ENCODE measurements at regions not wholly inside any gene's neighbourhood (a gene's known extent, or its start where the extent isn't known, plus 50 kb on each side); places are given as distances from the start of the nearest gene placed in this dataset.

DNA sequence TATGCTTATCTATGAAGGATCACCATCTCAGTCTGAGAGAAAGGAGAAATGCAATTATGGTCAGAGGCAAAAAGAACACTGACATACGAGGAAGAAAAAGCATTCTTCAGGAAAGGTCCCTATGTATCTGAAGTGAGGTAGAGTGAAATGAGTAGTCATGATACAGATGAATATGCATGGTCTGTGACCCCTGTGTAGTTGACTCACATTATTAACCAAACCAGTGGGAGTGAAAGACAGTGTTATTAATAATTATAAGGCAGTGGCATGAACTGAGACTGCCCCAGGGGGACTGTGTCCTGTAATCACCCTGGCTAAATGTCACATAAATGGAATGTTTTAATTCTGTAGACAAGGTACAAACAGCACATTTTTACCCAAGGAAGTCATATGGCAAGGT lies 1320.2 kb upstream of the PCDH9 start (continued):
- TF ChIP-seq HNF4G (IDR thresholded peaks at IDR 0.05) (no peak), GABPA (IDR thresholded peaks at IDR 0.05 in 1 of 2, conservative IDR thresholded peaks at IDR 0.05 in 1 of 2) (no peak), EGR1 (IDR thresholded peaks at IDR 0.05; ENCODE audit: low read depth in 2 of 2) (no peak), ATF3 (IDR thresholded peaks at IDR 0.05) (no peak), SP1 (IDR thresholded peaks at IDR 0.05) (no peak), HNF4A (conservative IDR thresholded peaks at IDR 0.05) (no peak)

- H3K27me3 ChIP-seq (ENCODE audit: control insufficient read depth in 4 of 4, insufficient read depth in 4 of 4, low read length in 3 of 4): no peaks in the 10 kb centered on the region
- H3K4me3 ChIP-seq (ENCODE audit: low read depth in 1 of 3, low read length in 3 of 3): no peak overlapping the region
- no peak overlapping the region for H3K9ac ChIP-seq (ENCODE audit: low read depth in 1 of 2, low read length in 2 of 2)
- no peaks in the 10 kb centered on the region for H3K36me3 ChIP-seq (ENCODE audit: control insufficient read depth in 4 of 4, insufficient read depth in 3 of 4, low read depth in 1 of 4, low read length in 3 of 4)
- no peak for DNase-seq (ENCODE audit: low spot score)
- H3K9me3 ChIP-seq (ENCODE audit: control insufficient read depth in 4 of 4, low read length in 3 of 4): no peaks in the 10 kb centered on the region
- no peaks in the 10 kb centered on the region for H3K4me1 ChIP-seq (ENCODE audit: control insufficient read depth in 4 of 4, insufficient read depth in 4 of 4, low read length in 3 of 4)
- 83% methylated on average over 2 of the region's 2 CpGs for WGBS
- TF ChIP-seq NR2F2 (IDR thresholded peaks at IDR 0.05) (no peak), HNF4A (conservative IDR thresholded peaks at IDR 0.05) (no peak), FOXA1 (IDR thresholded peaks at IDR 0.05) (no peak), JUND (IDR thresholded peaks at IDR 0.05) (no peak), EGR1 (IDR thresholded peaks at IDR 0.05; ENCODE audit: low read depth in 2 of 2) (no peak), FOXA2 (IDR thresholded peaks at IDR 0.05) (no peak), HNF4G (IDR thresholded peaks at IDR 0.05) (no peak), RAD21 (IDR thresholded peaks at IDR 0.05) (no peak)
- TF ChIP-seq, protein P1, sequence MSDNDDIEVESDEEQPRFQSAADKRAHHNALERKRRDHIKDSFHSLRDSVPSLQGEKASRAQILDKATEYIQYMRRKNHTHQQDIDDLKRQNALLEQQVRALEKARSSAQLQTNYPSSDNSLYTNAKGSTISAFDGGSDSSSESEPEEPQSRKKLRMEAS (IDR thresholded peaks at IDR 0.05): no peak
- TF ChIP-seq, protein P2, sequence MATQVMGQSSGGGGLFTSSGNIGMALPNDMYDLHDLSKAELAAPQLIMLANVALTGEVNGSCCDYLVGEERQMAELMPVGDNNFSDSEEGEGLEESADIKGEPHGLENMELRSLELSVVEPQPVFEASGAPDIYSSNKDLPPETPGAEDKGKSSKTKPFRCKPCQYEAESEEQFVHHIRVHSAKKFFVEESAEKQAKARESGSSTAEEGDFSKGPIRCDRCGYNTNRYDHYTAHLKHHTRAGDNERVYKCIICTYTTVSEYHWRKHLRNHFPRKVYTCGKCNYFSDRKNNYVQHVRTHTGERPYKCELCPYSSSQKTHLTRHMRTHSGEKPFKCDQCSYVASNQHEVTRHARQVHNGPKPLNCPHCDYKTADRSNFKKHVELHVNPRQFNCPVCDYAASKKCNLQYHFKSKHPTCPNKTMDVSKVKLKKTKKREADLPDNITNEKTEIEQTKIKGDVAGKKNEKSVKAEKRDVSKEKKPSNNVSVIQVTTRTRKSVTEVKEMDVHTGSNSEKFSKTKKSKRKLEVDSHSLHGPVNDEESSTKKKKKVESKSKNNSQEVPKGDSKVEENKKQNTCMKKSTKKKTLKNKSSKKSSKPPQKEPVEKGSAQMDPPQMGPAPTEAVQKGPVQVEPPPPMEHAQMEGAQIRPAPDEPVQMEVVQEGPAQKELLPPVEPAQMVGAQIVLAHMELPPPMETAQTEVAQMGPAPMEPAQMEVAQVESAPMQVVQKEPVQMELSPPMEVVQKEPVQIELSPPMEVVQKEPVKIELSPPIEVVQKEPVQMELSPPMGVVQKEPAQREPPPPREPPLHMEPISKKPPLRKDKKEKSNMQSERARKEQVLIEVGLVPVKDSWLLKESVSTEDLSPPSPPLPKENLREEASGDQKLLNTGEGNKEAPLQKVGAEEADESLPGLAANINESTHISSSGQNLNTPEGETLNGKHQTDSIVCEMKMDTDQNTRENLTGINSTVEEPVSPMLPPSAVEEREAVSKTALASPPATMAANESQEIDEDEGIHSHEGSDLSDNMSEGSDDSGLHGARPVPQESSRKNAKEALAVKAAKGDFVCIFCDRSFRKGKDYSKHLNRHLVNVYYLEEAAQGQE (IDR thresholded peaks at IDR 0.05): no peak
- no peak overlapping the region for H3K27ac ChIP-seq (ENCODE audit: low read depth in 1 of 2, low read length in 2 of 2)
Measured at GRCh38 chr13:68540244-68540643, 1310.1 kb upstream of the PCDH9 start.

- Histone ChIP-seq H3K4me3 (ENCODE audit: low read depth in 1 of 3, low read length in 3 of 3) (no peak overlapping the region), H3K4me1 (ENCODE audit: control insufficient read depth in 4 of 4, insufficient read depth in 4 of 4, low read length in 3 of 4) (no peaks in the 10 kb centered on the region), H3K36me3 (ENCODE audit: control insufficient read depth in 4 of 4, insufficient read depth in 3 of 4, low read depth in 1 of 4, low read length in 3 of 4) (no peaks in the 10 kb centered on the region), H3K9me3 (ENCODE audit: control insufficient read depth in 4 of 4, low read length in 3 of 4) (no peaks in the 10 kb centered on the region), H3K27me3 (ENCODE audit: control insufficient read depth in 4 of 4, insufficient read depth in 4 of 4, low read length in 3 of 4) (no peaks in the 10 kb centered on the region), H3K27ac (ENCODE audit: low read depth in 1 of 2, low read length in 2 of 2) (no peak overlapping the region), H3K9ac (ENCODE audit: low read depth in 1 of 2, low read length in 2 of 2) (no peak overlapping the region)
- no peak for DNase-seq (ENCODE audit: low spot score)
- WGBS: 87% methylated on average over 1 of the region's 1 CpG
- TF ChIP-seq HNF4G (IDR thresholded peaks at IDR 0.05): no peak
- TF ChIP-seq JUND (IDR thresholded peaks at IDR 0.05): no peak
- no peak for TF ChIP-seq FOXA1 (IDR thresholded peaks at IDR 0.05)
- TF ChIP-seq, protein P3, sequence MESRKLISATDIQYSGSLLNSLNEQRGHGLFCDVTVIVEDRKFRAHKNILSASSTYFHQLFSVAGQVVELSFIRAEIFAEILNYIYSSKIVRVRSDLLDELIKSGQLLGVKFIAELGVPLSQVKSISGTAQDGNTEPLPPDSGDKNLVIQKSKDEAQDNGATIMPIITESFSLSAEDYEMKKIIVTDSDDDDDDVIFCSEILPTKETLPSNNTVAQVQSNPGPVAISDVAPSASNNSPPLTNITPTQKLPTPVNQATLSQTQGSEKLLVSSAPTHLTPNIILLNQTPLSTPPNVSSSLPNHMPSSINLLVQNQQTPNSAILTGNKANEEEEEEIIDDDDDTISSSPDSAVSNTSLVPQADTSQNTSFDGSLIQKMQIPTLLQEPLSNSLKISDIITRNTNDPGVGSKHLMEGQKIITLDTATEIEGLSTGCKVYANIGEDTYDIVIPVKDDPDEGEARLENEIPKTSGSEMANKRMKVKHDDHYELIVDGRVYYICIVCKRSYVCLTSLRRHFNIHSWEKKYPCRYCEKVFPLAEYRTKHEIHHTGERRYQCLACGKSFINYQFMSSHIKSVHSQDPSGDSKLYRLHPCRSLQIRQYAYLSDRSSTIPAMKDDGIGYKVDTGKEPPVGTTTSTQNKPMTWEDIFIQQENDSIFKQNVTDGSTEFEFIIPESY (IDR thresholded peaks at IDR 0.05): no peak
- no peak for TF ChIP-seq NR2F2 (IDR thresholded peaks at IDR 0.05)
- no peak for TF ChIP-seq HNF4A (conservative IDR thresholded peaks at IDR 0.05)
- no peak for TF ChIP-seq RXRA (IDR thresholded peaks at IDR 0.05)
- no peak for TF ChIP-seq SP1 (IDR thresholded peaks at IDR 0.05)
- TF ChIP-seq YY1 (IDR thresholded peaks at IDR 0.05): no peak
- no peak for TF ChIP-seq FOXA2 (IDR thresholded peaks at IDR 0.05)
- TF ChIP-seq, protein P2 (IDR thresholded peaks at IDR 0.05): no peak
- no peak for TF ChIP-seq TAF1 (conservative IDR thresholded peaks at IDR 0.05)
- no peak for TF ChIP-seq ATF3 (IDR thresholded peaks at IDR 0.05)
- no peak for TF ChIP-seq CTCF (IDR thresholded peaks at IDR 0.05; ENCODE audit: low read depth, low read length, missing input control)
- TF ChIP-seq EGR1 (IDR thresholded peaks at IDR 0.05; ENCODE audit: low read depth in 2 of 2): no peak
- TF ChIP-seq, protein P1 (IDR thresholded peaks at IDR 0.05): no peak
- no peak for TF ChIP-seq RAD21 (IDR thresholded peaks at IDR 0.05)
Measured at GRCh38 chr13:68535329-68535728, 1305.2 kb upstream of the PCDH9 start.
